Lung microvascular endothelial cell (primary cell): ENCODE measurements at regions not wholly inside any gene's neighbourhood (a gene's known extent, or its start where the extent isn't known, plus 50 kb on each side); places are given as distances from the start of the nearest gene placed in this dataset.
"Not testable (repeated sequence)": the region's sequence is repeated elsewhere in the genome, so short reads cannot be mapped to it uniquely, and the experiment has no call there.

ENCODE experiments used
- DNase-seq, 2 donors: peaks; one replicate each; pipeline versions ENCODE4 v3.0.0 to v3.0.0-alpha.2; 2010; ENCODE audit warnings: low read depth in 2 of 2

DNA sequence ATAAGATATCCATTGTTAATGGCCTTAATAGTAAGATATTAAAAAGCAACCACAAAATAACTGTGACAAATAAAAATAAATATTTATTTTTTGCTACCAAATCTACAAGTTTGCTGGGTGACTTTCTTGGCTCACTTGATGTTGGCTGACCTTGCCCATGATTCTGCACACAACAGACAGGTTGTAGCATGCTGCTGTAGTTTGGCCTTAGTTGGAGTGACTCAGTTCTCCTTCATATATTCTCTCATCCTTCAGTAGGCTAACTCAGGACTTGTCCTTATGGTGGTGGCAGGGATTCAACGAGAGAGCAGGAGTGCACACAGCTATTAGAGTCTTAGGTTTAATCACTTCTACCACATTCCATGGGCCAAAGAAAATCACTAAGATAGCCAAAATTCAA, 437.9 kb downstream of the MRPL39 start:
- DNase-seq: no peak

DNA sequence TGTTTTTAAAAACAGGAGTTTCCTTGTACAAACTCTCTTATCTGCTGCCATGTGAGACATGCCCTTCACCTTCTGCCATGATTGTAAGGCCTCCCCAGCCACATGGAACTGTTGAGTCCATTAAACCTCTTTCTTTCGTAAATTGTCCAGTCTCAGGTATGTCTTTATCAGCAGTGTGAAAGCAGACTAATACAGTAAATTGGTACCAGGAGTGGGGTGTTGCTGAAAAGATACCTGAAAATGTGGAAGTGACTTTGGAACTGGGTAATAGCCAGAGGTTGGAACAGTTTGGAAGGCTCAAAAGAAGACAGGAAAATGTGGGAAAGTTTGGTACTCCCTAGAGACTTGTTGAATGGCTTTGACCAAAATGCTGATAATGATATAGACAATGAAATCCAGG, 440.4 kb downstream of the MRPL39 start:
- not testable (repeated sequence) for DNase-seq

DNA sequence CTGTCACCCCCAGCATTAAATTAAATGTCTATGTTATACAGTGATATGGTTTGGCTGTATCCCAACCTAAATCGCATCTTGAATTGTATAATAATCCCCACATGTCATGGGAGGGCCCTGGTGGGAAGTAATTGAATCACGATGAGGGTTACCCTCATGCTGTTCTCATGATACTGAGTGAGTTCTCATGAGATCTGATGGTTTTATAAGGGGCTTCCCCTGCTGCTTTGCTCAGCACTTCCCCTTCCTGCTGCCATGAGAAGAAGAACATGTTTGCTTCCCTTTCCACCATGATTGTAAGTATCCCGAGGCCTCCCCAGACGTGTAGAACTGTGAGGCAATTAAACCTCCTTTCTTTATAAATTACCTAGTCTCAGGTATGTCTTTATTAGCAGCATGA, 445.7 kb downstream of the MRPL39 start:
- DNase-seq: no peak

DNA sequence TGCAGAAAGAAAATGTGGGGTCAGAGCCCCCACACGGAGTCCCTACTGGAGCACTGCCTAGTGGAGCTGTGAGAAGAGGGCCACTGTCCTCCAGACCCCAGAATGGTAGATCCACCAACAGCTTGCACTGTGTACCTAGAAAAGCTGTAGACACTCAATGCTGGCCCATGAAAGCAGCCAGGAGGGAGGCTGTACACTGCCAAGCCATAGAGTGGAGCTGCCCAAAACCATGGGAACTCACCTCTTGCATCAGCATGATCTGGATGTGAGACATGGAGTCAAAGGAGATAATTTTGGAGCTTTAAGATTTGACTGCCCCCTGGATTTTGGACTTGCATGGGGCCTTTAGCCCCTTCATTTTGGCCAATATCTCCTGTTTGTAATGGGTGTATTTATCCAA, 452.3 kb downstream of the MRPL39 start:
- DNase-seq: not testable (repeated sequence)

DNA sequence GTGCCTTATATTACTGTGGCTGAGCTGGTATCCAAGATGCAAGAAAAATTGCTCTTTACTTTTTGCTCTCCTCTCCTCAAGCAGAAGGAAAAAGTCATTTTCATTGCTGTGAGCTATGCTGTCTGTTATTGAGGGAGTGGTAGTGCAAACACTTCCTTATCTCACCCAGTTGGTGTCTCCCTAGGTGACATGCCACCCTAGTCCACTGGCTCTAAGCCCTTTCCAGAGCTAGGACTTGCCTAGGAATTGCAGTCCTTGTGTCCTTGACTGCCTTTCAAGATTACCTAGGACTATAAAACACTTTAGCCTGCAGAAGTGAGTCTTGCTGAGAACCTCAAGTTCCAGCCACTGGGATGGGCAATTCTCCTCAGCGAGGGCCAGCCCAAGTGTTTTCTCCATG, 458.3 kb downstream of the MRPL39 start:
- no peak for DNase-seq

DNA sequence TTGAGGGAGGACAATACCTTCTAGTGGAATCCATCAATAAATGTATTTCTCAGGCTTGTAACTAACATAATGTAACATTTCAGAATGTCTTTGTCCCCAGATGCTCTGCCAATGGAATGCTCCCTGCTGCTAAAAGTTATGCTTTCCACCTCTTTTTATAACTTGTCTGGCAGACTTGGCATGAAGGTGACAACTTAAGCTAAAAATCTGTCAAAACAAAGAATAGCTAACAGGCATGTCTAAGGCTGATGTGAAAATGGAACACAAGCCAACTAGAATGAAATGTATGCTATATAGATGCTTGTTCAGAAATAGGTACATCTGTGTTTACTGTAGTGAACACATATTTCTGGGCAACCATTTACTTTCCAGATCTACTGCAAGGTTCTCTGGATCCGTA, 467.9 kb downstream of the MRPL39 start:
- DNase-seq: no peak

DNA sequence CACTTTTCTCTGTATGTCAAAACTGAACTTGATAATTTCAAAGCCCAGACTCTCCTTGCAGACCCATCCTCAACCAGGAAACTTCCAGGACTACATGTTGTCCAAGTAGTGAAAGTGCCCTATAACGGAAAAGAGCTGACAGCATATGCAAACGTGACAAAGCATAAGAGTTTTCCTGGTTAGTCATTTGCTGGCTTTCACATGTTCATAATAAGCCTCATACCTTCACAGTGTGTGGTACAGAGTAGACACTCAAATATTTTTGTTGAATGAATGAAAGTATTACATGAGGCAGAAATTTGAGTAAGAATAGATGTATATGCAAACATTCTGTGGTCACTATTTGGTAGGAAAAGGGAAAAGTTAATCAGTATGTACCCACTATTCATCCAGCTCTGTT, 473.3 kb downstream of the MRPL39 start:
- no peak for DNase-seq

DNA sequence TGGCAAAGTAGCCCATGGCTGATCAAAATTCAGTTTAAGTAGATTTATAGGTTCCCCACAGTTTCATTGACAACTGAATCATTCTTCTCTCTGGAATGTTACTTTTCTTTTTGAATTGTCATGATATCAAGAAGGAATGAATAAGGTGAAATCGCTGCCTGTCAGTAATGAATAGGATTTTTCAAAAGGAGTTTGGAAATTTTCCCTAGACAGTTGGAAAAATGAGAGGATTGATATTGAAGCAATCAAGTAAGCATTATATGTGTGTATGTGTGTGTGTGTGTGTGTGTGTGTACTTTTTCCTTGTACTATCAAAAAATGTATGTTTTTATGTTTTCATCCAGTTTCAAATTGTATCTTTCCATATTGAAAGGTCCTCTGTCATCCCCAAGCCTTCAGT, 479.5 kb downstream of the MRPL39 start:
- DNase-seq: no peak

DNA sequence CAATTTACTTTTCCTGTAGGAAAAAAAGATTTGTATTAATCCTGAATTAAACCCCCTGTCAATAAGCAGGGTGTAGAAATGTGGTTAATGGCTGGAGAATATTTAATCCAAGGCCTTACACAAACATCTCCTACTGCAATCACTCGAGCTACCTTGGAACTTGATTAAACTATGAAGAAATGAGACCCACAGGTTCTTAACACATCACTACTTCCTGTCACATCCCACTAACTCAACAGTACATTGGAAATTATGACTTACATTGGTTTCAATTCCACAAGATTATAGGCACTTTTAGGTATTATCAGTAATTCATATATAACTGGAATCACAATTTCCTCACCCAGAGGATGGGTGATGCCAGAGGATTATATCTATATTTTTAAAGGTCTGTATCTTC, 480.3 kb downstream of the MRPL39 start:
- DNase-seq: no peak

DNA sequence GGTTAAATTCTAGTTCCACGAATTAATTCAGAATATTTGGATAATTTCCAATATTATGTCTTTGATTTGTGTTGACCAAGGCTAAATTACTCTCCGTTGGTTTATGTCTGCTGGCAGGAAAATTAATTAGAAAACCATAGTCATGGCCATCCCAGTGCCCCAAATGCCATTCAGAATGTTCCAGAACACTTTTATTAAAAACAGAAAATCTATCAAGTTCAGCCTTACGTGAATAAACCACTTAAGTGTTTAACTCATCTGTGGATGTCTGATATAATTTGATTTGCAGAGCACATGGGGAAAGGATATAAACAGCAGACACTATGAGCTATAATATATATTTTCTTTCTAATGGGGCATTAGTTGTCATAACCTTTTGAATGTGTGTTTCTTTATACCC, 480.7 kb downstream of the MRPL39 start:
- no peak for DNase-seq

DNA sequence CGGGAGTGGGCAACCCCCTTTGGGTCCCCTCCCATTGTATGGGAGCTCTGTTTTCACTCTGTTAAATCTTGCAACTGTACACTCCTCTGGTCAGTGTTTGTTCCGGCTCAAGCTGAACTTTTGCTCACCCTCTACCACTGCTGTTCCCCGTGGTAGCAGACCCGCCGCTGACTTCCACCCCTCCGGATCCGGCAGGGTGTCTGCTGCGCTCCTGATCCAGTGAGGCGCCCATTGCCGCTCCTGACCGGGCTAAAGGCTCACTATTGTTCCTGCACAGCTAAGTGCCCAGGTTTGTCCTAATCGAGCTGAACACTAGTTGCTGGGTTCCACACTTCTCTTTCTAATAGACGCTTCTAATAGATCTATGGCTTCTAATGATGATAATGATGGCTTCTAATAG, 488.6 kb downstream of the MRPL39 start:
- DNase-seq: no peak

DNA sequence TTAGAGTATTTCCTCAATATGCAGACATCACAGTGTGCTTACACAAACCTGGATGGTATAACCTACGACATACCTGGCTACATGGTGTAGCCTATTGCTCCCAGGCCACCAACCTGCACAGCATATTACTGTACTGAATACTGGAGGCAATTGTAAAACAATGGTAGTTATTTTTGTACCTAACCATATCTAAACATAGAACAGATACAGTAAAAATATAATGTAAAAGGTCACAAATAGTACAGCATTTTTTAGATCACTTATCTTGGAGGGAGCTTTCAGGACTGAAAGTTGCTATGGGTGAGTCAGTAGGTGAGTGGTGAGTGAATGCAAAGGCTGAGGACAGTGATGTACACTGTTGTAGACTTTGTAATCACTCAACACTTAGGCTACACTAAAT, 492.3 kb downstream of the MRPL39 start:
- no peak for DNase-seq

DNA sequence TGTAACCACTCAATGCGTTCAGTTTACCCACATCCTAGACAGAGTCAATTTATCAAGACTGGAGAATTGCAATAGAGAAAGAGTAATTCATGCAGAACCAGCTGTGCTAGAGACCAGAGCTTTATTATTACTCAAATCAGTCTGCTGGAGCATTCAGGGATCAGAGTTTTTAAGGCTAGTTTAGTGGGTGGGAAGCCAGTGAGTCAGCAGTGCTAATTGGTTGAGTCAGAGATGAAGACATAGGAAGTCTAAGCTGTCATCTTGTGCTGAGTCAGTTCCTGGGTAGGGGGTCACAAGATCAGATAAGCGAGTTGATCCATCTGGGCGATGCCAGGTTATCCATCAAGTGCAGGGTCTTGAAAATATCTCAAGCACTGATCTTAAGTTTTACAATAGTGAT, 499.6 kb downstream of the MRPL39 start:
- DNase-seq: no peak

DNA sequence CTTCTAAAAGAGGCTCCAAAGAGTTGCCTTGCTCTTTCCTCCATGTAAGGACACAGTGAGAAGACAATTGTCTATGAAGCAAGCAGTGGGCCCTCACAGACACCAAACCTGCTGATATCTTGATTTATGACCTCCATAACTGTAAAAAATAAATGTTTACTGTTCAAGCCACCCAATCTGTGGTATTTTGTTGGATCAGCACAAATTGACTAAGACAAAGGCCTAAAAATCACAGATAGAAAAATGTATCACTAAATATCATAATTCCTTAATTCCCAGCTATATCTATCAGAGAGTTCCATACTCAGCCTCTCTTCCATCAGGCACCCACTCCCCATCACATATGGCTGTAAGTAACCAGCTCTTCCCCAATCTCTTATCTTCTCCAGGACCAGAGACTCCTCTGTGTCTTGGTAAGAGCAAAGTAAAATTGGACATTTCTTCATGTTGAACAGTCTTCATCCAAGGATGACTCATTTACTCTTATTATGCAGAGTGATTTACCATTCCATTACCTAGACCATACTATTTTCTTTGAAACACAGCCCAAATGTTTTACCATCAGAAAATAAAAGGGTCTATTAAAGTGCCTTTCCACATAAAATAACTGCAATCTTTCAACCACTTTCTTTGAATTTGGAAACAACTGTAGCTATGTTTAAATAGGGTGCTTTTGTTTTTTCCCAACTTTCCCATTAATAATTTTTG, 503.6 kb downstream of the MRPL39 start:
- no peak for DNase-seq

DNA sequence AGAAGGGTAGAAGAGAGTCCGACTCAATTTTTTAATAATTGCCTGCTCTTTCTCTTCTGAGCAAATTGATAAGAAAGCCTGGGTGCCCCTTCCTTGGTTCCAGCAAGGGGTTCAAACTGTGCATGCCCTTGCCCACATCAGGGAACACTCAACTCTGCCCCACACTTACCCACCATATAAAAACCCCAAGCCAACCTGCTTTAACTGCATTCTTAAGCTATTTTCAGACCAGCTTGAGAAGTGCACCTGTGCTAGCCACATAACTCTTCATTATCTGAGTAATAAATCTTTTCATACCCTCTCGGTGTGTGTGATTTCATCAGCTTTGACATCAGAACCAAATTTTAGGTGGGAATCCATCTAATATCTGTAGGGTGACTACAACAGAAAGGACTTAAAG, 509.6 kb downstream of the MRPL39 start:
- no peak for DNase-seq

DNA sequence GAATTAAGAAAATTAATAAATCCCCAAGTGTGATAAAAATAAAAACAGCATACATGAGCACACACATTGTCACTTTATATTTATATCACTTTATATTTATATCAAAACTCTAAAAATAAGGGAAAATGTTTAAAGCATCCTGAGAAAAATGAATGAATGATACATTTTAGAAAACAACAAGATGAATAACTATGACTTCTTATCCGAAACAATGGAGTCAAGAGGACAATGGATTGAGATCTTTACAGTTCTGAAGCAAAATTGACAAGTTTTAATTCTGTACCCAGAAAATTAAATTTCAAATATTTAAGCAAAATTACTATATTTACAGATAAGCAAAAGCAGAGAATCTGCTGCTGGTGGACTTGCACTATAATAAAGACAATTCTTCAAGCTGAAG, 512.6 kb downstream of the MRPL39 start:
- DNase-seq: no peak

DNA sequence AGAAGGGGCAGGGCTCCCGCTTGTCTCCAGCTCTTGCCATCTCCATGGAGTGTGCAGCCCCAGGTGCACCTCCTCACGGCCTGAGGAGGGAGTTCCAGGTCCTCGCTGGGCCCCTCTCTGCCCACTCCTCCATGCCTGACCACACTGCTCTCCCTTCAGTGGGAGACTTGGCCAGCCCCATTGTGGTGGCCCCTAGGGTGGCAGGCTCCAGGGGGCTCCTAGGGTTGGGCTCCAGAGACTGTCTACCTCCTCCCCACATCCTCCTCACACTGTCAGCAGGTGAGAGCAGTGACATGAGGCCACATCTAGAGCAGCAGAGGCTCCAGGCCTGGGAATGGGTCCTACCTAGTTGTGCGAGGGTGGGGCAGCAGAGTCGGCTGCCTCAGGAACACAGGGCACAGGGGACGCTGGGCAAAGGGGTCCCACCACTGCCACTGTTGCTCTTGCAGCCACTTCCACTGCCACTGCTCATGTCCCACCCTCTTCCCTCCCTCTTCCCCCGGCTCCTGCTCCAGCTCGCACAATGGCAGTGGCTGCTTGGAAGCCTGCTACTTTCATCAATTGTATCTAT, 514.8 kb downstream of the MRPL39 start:
- DNase-seq: no peak

DNA sequence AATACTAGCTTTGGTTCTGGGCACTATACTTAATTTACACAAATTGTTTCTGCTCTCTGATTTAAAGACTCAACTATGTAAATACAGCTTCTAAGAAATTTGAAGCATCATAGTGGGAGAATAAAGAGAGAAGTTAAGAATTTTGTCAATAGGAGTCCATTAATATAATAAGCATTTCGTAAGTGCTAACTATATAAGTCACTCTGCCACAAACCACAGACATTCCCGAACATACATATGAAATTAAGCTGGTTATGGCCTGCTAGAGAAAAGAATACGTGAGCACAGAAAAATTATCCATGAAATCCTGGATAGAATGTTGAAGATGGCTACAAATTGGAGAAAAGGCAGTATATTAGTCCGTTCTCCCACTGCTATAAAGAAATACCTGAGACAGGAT, 526.2 kb downstream of the MRPL39 start:
- DNase-seq: no peak

DNA sequence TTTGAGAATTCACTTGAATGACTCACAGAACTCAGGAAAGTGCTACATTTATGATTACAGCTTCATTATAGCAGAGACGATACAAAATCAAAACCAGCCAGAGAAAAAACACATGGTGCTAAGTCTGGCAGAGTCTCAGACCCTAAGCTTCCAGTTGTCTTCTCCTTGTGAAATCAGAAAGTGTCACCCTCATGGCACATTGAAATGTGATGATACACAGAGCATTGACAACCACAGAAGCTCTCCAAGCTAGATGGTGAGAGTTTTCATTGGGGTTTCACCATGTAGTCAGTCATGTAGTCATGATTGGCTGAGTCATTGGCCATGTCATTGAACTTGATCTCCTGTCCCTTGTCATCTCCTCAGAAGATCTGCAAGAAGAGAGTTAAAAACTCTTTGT, 526.6 kb downstream of the MRPL39 start:
- DNase-seq: no peak

DNA sequence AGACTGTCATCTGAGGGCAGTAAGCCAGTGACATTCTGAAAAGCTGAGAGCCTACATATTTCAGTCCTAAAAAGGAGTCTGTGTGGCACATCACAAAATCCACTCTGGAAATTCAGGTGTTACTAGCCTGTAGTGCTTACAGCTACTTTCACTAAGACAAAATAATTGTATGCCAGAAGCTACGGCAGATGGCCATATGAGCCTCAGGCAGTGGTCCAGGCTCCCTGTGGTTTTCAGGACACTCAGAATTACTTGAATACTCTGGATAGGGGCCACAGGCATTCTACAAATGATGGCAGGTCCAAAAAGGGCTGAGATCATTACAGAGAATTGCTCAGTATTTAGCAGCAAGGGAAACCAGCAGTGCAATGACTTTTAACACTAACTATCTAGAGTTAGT, 527.1 kb downstream of the MRPL39 start:
- DNase-seq: no peak

DNA sequence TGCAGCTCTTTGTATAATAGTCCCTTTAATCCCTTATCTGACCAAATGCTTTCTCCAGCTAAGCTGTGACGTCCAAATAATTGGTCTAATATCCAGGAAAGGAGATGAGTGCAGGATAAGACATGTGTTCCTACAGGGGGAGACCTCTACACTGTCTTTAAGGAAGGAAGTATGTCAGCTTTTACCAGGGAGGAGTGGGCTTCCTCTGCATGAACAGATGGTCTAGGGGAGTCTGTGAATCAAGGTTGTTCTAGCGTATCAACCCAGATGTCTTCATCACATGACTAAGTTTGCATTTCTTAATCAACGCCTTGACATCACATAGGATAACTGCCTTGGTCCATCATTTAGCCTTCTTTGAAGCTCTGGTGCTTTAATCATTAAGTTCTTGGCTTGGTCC, 528.2 kb downstream of the MRPL39 start:
- DNase-seq: no peak

DNA sequence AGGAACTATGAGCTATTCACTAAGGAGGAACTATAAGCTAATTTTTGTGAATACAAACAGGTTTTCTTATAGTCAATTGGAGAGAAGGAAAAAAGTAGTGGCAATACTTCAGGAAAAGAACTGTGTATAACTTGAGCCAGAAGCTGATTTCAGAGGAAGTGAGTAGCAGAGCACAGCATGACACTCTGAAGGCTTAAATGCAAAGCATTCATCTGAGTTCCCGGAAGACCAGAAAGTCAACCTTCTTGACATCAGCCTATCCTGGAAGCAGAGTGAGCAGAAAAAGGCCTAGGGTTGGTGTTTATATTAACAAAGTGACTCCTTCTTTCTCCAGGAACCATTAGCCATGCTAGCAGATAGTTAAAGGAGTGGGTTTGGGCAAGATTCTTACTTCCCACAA, 545.2 kb downstream of the MRPL39 start:
- DNase-seq: no peak

DNA sequence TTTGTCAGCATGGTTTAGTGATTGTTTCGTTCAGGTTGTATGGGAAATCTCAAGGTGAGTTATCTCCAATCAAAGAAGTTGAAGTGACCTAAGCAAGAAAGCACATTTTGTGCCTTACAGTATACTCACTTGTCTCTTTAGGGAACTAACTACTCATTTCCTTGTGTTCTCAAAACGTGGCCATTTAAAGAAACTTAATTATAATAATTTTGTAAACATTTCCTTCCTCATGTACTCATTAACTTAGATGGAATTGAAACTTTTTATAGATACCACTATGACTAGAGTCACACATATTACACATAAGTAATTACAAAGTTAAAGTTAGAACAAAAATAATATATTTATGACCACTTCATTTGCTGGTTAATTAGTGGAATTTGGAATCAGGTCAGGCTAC, 552.6 kb downstream of the MRPL39 start:
- DNase-seq: no peak
